ENCODE measurements at regions not wholly inside any gene's neighbourhood (a gene's known extent, or its start where the extent isn't known, plus 50 kb on each side); places are given as distances from the start of the nearest gene placed in this dataset.
"Not testable (repeated sequence)": the region's sequence is repeated elsewhere in the genome, so short reads cannot be mapped to it uniquely, and the experiment has no call there.

GRCh38 chr1:146794236-146794635 is 143.9 kb upstream of the NBPF12 start:
- H3K9me3 Mint-ChIP-seq; POLR2A ChIA-PET; H3K4me1 ChIP-seq (ENCODE audit: control insufficient read depth in 2 of 2, insufficient read depth in 2 of 2, low read length in 2 of 2); H3K4me3 Mint-ChIP-seq; H3K27ac ChIP-seq (ENCODE audit: low read depth, low read length); ATAC-seq; DNase-seq; H3K36me3 ChIP-seq (ENCODE audit: control insufficient read depth in 2 of 3, insufficient read depth in 3 of 3, low read length in 3 of 3); H3K4me3 ChIP-seq (ENCODE audit: low read length); CTCF ChIA-PET; H3K27me3 ChIP-seq (ENCODE audit: control insufficient read depth in 2 of 2, insufficient read depth in 2 of 2, low read length in 2 of 2); intact Hi-C loops (cut with micrococcal nuclease); H3K4me1 Mint-ChIP-seq; H3K27me3 Mint-ChIP-seq; H3K9me3 ChIP-seq (ENCODE audit: control insufficient read depth in 2 of 3, low read length in 3 of 3); H3K36me3 Mint-ChIP-seq; H3K27ac Mint-ChIP-seq: not testable (repeated sequence)

- DNase-seq; H3K27me3 Mint-ChIP-seq; ATAC-seq; H3K27ac Mint-ChIP-seq; CTCF ChIA-PET; intact Hi-C loops (cut with micrococcal nuclease); H3K27me3 ChIP-seq (ENCODE audit: control insufficient read depth in 2 of 2, insufficient read depth in 2 of 2, low read length in 2 of 2); H3K36me3 Mint-ChIP-seq; H3K4me1 ChIP-seq (ENCODE audit: control insufficient read depth in 2 of 2, insufficient read depth in 2 of 2, low read length in 2 of 2); H3K36me3 ChIP-seq (ENCODE audit: control insufficient read depth in 2 of 3, insufficient read depth in 3 of 3, low read length in 3 of 3); H3K4me3 Mint-ChIP-seq; H3K27ac ChIP-seq (ENCODE audit: low read depth, low read length); H3K4me3 ChIP-seq (ENCODE audit: low read length); H3K4me1 Mint-ChIP-seq; POLR2A ChIA-PET; H3K9me3 Mint-ChIP-seq; H3K9me3 ChIP-seq (ENCODE audit: control insufficient read depth in 2 of 3, low read length in 3 of 3): not testable (repeated sequence)
Observed at GRCh38 chr1:146792725-146793124, 145.4 kb upstream of the NBPF12 start.

GRCh38 chr1:146784212-146784940 is 153.7 kb upstream of the NBPF12 start:
- DNase-seq; H3K4me3 Mint-ChIP-seq; H3K4me1 ChIP-seq (ENCODE audit: control insufficient read depth in 2 of 2, insufficient read depth in 2 of 2, low read length in 2 of 2); H3K9me3 ChIP-seq (ENCODE audit: control insufficient read depth in 2 of 3, low read length in 3 of 3); H3K9me3 Mint-ChIP-seq; H3K27ac ChIP-seq (ENCODE audit: low read depth, low read length); H3K27ac Mint-ChIP-seq; intact Hi-C loops (cut with micrococcal nuclease); CTCF ChIA-PET; ATAC-seq; H3K36me3 ChIP-seq (ENCODE audit: control insufficient read depth in 2 of 3, insufficient read depth in 3 of 3, low read length in 3 of 3); H3K4me1 Mint-ChIP-seq; H3K4me3 ChIP-seq (ENCODE audit: low read length); POLR2A ChIA-PET; H3K27me3 ChIP-seq (ENCODE audit: control insufficient read depth in 2 of 2, insufficient read depth in 2 of 2, low read length in 2 of 2); H3K36me3 Mint-ChIP-seq; H3K27me3 Mint-ChIP-seq: not testable (repeated sequence)

- H3K27ac Mint-ChIP-seq; H3K27me3 ChIP-seq (ENCODE audit: control insufficient read depth in 2 of 2, insufficient read depth in 2 of 2, low read length in 2 of 2); H3K4me3 ChIP-seq (ENCODE audit: low read length); H3K36me3 ChIP-seq (ENCODE audit: control insufficient read depth in 2 of 3, insufficient read depth in 3 of 3, low read length in 3 of 3); H3K9me3 Mint-ChIP-seq; H3K4me1 Mint-ChIP-seq; H3K27ac ChIP-seq (ENCODE audit: low read depth, low read length); POLR2A ChIA-PET; H3K9me3 ChIP-seq (ENCODE audit: control insufficient read depth in 2 of 3, low read length in 3 of 3); H3K4me3 Mint-ChIP-seq; DNase-seq; intact Hi-C loops (cut with micrococcal nuclease); CTCF ChIA-PET; H3K4me1 ChIP-seq (ENCODE audit: control insufficient read depth in 2 of 2, insufficient read depth in 2 of 2, low read length in 2 of 2); ATAC-seq; H3K36me3 Mint-ChIP-seq; H3K27me3 Mint-ChIP-seq: not testable (repeated sequence)
Observed at GRCh38 chr1:146781235-146781634, 156.9 kb upstream of the NBPF12 start.

- H3K27me3 Mint-ChIP-seq; H3K4me3 ChIP-seq (ENCODE audit: low read length); H3K4me3 Mint-ChIP-seq; H3K9me3 ChIP-seq (ENCODE audit: control insufficient read depth in 2 of 3, low read length in 3 of 3); H3K27ac ChIP-seq (ENCODE audit: low read depth, low read length); H3K36me3 Mint-ChIP-seq; ATAC-seq; POLR2A ChIA-PET; DNase-seq; H3K9me3 Mint-ChIP-seq; intact Hi-C loops (cut with micrococcal nuclease); H3K4me1 ChIP-seq (ENCODE audit: control insufficient read depth in 2 of 2, insufficient read depth in 2 of 2, low read length in 2 of 2); CTCF ChIA-PET; H3K4me1 Mint-ChIP-seq; H3K27ac Mint-ChIP-seq; H3K27me3 ChIP-seq (ENCODE audit: control insufficient read depth in 2 of 2, insufficient read depth in 2 of 2, low read length in 2 of 2); H3K36me3 ChIP-seq (ENCODE audit: control insufficient read depth in 2 of 3, insufficient read depth in 3 of 3, low read length in 3 of 3): not testable (repeated sequence)
Observed at GRCh38 chr1:146777826-146778602, 160.1 kb upstream of the NBPF12 start.

GRCh38 chr1:146774988-146775387 is 163.1 kb upstream of the NBPF12 start:
- H3K9me3 ChIP-seq (ENCODE audit: control insufficient read depth in 2 of 3, low read length in 3 of 3); intact Hi-C loops (cut with micrococcal nuclease); H3K27me3 Mint-ChIP-seq; H3K9me3 Mint-ChIP-seq; POLR2A ChIA-PET; H3K27ac ChIP-seq (ENCODE audit: low read depth, low read length); H3K4me1 ChIP-seq (ENCODE audit: control insufficient read depth in 2 of 2, insufficient read depth in 2 of 2, low read length in 2 of 2); H3K4me3 ChIP-seq (ENCODE audit: low read length); H3K36me3 ChIP-seq (ENCODE audit: control insufficient read depth in 2 of 3, insufficient read depth in 3 of 3, low read length in 3 of 3); CTCF ChIA-PET; H3K4me1 Mint-ChIP-seq; H3K36me3 Mint-ChIP-seq; H3K4me3 Mint-ChIP-seq; ATAC-seq; DNase-seq; H3K27ac Mint-ChIP-seq; H3K27me3 ChIP-seq (ENCODE audit: control insufficient read depth in 2 of 2, insufficient read depth in 2 of 2, low read length in 2 of 2): not testable (repeated sequence)

- H3K9me3 Mint-ChIP-seq; DNase-seq; H3K4me1 Mint-ChIP-seq; H3K27me3 Mint-ChIP-seq; CTCF ChIA-PET; intact Hi-C loops (cut with micrococcal nuclease); H3K27ac Mint-ChIP-seq; ATAC-seq; H3K9me3 ChIP-seq (ENCODE audit: control insufficient read depth in 2 of 3, low read length in 3 of 3); H3K36me3 ChIP-seq (ENCODE audit: control insufficient read depth in 2 of 3, insufficient read depth in 3 of 3, low read length in 3 of 3); H3K4me1 ChIP-seq (ENCODE audit: control insufficient read depth in 2 of 2, insufficient read depth in 2 of 2, low read length in 2 of 2); POLR2A ChIA-PET; H3K27me3 ChIP-seq (ENCODE audit: control insufficient read depth in 2 of 2, insufficient read depth in 2 of 2, low read length in 2 of 2); H3K27ac ChIP-seq (ENCODE audit: low read depth, low read length); H3K4me3 Mint-ChIP-seq; H3K4me3 ChIP-seq (ENCODE audit: low read length); H3K36me3 Mint-ChIP-seq: not testable (repeated sequence)
Observed at GRCh38 chr1:146774271-146774670, 163.9 kb upstream of the NBPF12 start.
